ENCODE measurements at regions not wholly inside any gene's neighbourhood (a gene's known extent, or its start where the extent isn't known, plus 50 kb on each side); places are given as distances from the start of the nearest gene placed in this dataset.

DNA sequence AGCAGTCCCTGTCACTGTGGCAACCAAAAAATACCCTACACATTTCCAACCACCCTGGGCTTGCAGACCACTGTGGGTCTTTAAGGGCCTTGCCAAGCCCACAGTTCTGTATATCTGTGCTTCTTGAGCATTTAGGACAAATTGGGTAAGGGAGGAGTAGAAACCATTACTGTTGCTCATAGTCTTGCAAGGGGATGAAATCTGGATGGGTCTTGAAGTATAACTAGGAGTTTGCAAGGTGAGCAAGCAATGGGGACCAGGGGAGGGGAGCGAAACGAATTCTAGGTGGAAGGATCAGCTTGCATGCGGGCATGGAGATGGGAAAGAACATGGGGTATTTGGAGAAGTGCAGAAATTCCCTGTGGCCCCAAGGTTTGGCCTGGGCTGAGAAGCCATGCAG lies 202.9 kb downstream of the RAB11FIP4 start:
- TF ChIP-seq POLR2AphosphoS5 (IDR thresholded peaks at IDR 0.05) (no peak), POLR2A (IDR thresholded peaks at IDR 0.05) (no peak), EP300 (IDR thresholded peaks at IDR 0.05; ENCODE audit: low read depth) (no peak)
- TF ChIP-seq, protein P1, sequence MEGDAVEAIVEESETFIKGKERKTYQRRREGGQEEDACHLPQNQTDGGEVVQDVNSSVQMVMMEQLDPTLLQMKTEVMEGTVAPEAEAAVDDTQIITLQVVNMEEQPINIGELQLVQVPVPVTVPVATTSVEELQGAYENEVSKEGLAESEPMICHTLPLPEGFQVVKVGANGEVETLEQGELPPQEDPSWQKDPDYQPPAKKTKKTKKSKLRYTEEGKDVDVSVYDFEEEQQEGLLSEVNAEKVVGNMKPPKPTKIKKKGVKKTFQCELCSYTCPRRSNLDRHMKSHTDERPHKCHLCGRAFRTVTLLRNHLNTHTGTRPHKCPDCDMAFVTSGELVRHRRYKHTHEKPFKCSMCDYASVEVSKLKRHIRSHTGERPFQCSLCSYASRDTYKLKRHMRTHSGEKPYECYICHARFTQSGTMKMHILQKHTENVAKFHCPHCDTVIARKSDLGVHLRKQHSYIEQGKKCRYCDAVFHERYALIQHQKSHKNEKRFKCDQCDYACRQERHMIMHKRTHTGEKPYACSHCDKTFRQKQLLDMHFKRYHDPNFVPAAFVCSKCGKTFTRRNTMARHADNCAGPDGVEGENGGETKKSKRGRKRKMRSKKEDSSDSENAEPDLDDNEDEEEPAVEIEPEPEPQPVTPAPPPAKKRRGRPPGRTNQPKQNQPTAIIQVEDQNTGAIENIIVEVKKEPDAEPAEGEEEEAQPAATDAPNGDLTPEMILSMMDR (IDR thresholded peaks at IDR 0.05), result no peak
